ENCODE measurements at regions not wholly inside any gene's neighbourhood (a gene's known extent, or its start where the extent isn't known, plus 50 kb on each side); places are given as distances from the start of the nearest gene placed in this dataset.

- ChIA-PET CTCF (interaction anchor here (0.6 to 2.1 kb wide), 7 partner anchors 9 to 1926 kb away, joined by 3 to 7 read pairs (median 3); no protein-coding TSS in a partner anchor), POLR2A (interaction anchor here (0.9 to 4.3 kb wide), 10 partner anchors 10 to 352 kb away, joined by 3 to 55 read pairs (median 4); no protein-coding TSS in a partner anchor)
- Mint-ChIP-seq H3K36me3 (ENCODE audit: insufficient read depth, unreplicated experiment) (no peaks in the 10 kb centered on the region), H3K27me3 (ENCODE audit: insufficient read depth, unreplicated experiment) (peaks cover 30% of the 10 kb centered on the region), H3K4me3 (ENCODE audit: unreplicated experiment) (peak overlapping the region; percentile 17), H3K4me1 (ENCODE audit: insufficient read depth, unreplicated experiment) (peaks cover 40% of the 10 kb centered on the region), H3K27ac (ENCODE audit: low read depth, unreplicated experiment) (peak overlapping the region; percentile 78), H3K9me3 (ENCODE audit: unreplicated experiment) (no peaks in the 10 kb centered on the region)
- no peak for TF ChIP-seq CTCF (IDR thresholded peaks at IDR 0.05; ENCODE audit: unreplicated experiment)
- peak; percentile 13 for DNase-seq (ENCODE audit: unreplicated experiment)
- intact Hi-C loops (cut with micrococcal nuclease), result no loop called here
- no TSS peak for BruUV-seq (replicated peaks)
Observed at GRCh38 chr7:36038063-36038721, 114.9 kb upstream of the EEPD1 start.

- POLR2A ChIA-PET, result interaction anchor here (1.1 to 2.2 kb wide), 2 partner anchors 9 to 77 kb away, joined by 4 to 12 read pairs; no protein-coding TSS in a partner anchor
- peak overlapping the region; percentile 51 for H3K27ac Mint-ChIP-seq (ENCODE audit: low read depth, unreplicated experiment)
- no peak for DNase-seq (ENCODE audit: unreplicated experiment)
- BruUV-seq (replicated peaks), result no TSS peak
- intact Hi-C loops (cut with micrococcal nuclease), result no loop called here
- no peak for TF ChIP-seq CTCF (IDR thresholded peaks at IDR 0.05; ENCODE audit: unreplicated experiment)
- peaks cover 20% of the 10 kb centered on the region for H3K27me3 Mint-ChIP-seq (ENCODE audit: insufficient read depth, unreplicated experiment)
- H3K4me1 Mint-ChIP-seq (ENCODE audit: insufficient read depth, unreplicated experiment), result peaks cover 33% of the 10 kb centered on the region
- H3K4me3 Mint-ChIP-seq (ENCODE audit: unreplicated experiment), result no peak overlapping the region
- H3K36me3 Mint-ChIP-seq (ENCODE audit: insufficient read depth, unreplicated experiment), result no peaks in the 10 kb centered on the region
- CTCF ChIA-PET, result interaction anchor here (0.6 to 2.1 kb wide), 4 partner anchors 8 to 1121 kb away, joined by 3 to 7 read pairs (median 4); no protein-coding TSS in a partner anchor
- H3K9me3 Mint-ChIP-seq (ENCODE audit: unreplicated experiment), result no peaks in the 10 kb centered on the region
Observed at GRCh38 chr7:36039243-36039642, 113.8 kb upstream of the EEPD1 start.

GRCh38 chr7:36039671-36040070 lies 113.4 kb upstream of the EEPD1 start:
- POLR2A ChIA-PET, result interaction anchor here (0.6 to 1.1 kb wide), 2 partner anchors 9 to 79 kb away, joined by 4 read pairs; no protein-coding TSS in a partner anchor
- peaks cover 33% of the 10 kb centered on the region for H3K4me1 Mint-ChIP-seq (ENCODE audit: insufficient read depth, unreplicated experiment)
- no peak for DNase-seq (ENCODE audit: unreplicated experiment)
- no peaks in the 10 kb centered on the region for H3K9me3 Mint-ChIP-seq (ENCODE audit: unreplicated experiment)
- H3K27me3 Mint-ChIP-seq (ENCODE audit: insufficient read depth, unreplicated experiment), result peaks cover 15% of the 10 kb centered on the region
- TF ChIP-seq CTCF (IDR thresholded peaks at IDR 0.05; ENCODE audit: unreplicated experiment), result no peak
- H3K36me3 Mint-ChIP-seq (ENCODE audit: insufficient read depth, unreplicated experiment), result no peaks in the 10 kb centered on the region
- CTCF ChIA-PET, result interaction anchor here (0.6 to 0.9 kb wide), 3 partner anchors 89 to 1121 kb away, joined by 3 to 6 read pairs (median 3); no protein-coding TSS in a partner anchor
- BruUV-seq (replicated peaks), result no TSS peak
- H3K4me3 Mint-ChIP-seq (ENCODE audit: unreplicated experiment), result no peak overlapping the region
- intact Hi-C loops (cut with micrococcal nuclease), result no loop called here
- peak overlapping the region; percentile 51 for H3K27ac Mint-ChIP-seq (ENCODE audit: low read depth, unreplicated experiment)

GRCh38 chr7:36040679-36041078 lies 112.4 kb upstream of the EEPD1 start:
- TF ChIP-seq CTCF (IDR thresholded peaks at IDR 0.05; ENCODE audit: unreplicated experiment), result no peak
- no peaks in the 10 kb centered on the region for H3K36me3 Mint-ChIP-seq (ENCODE audit: insufficient read depth, unreplicated experiment)
- DNase-seq (ENCODE audit: unreplicated experiment), result no peak
- H3K4me1 Mint-ChIP-seq (ENCODE audit: insufficient read depth, unreplicated experiment), result peaks cover 33% of the 10 kb centered on the region
- intact Hi-C loops (cut with micrococcal nuclease), result no loop called here
- no peaks in the 10 kb centered on the region for H3K9me3 Mint-ChIP-seq (ENCODE audit: unreplicated experiment)
- ChIA-PET CTCF (no interaction called here), POLR2A (no interaction called here)
- H3K27me3 Mint-ChIP-seq (ENCODE audit: insufficient read depth, unreplicated experiment), result peaks cover 15% of the 10 kb centered on the region
- BruUV-seq (replicated peaks), result no TSS peak
- H3K4me3 Mint-ChIP-seq (ENCODE audit: unreplicated experiment), result no peak overlapping the region
- H3K27ac Mint-ChIP-seq (ENCODE audit: low read depth, unreplicated experiment), result no peak overlapping the region

Data from MCF 10A (cell line).